GM18861 (cell line): ENCODE measurements at regions not wholly inside any gene's neighbourhood (a gene's known extent, or its start where the extent isn't known, plus 50 kb on each side); places are given as distances from the start of the nearest gene placed in this dataset.
A peak's percentile ranks its signal among the peaks of the same experiment; 100 is the strongest.

Source experiments
- ATAC-seq: cut with Tn5 transposase; IDR thresholded peaks from one replicate; pipeline ENCODE4 v1.9.1; 2021; ENCODE audit not compliant: unreplicated experiment

DNA sequence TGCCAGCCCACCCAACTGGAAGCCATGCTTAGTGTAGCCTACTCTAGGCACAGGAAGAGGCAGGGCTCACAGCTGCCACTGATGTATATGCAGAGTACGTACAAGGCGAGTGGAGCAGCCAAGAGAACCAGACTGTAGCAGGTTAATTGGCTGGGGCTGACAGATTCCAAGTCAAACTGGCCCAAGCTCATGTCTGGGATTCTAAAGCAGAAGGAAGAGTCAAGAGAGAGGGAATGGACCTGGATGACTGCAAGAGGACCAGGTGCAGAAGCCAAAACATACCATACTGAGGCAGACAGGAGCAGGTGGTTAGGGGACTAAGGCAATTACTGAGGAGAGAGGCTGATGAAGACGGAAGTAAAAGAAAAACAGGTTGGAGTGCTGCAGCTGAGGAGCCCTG, 51.3 kb upstream of the LRRN2 start:
- ATAC-seq: no peak

DNA sequence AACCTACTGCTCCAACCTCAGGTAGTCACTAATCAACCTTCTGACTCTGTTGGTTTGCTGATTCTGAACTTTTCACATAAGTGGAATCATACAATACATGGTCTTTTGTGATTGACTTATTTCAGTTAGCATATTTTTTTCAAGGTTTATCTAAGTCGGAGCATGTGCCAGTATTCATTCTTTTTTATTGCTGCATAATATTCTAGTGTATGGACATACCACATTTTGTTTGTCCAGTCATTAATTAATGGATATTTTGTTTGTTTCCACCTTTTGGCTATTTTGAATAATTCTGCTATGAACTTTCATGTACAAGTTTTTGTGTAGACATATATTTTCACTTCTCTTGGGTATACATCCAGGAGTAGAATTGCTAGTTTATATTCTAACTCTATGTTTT, 53.0 kb upstream of the LRRN2 start:
- ATAC-seq: no peak

- ATAC-seq: no peak
Observed at GRCh38 chr1:204740354-204740753, 54.8 kb upstream of the LRRN2 start.

- ATAC-seq: no peak
Observed at GRCh38 chr1:204741440-204741839, 55.9 kb upstream of the LRRN2 start.

DNA sequence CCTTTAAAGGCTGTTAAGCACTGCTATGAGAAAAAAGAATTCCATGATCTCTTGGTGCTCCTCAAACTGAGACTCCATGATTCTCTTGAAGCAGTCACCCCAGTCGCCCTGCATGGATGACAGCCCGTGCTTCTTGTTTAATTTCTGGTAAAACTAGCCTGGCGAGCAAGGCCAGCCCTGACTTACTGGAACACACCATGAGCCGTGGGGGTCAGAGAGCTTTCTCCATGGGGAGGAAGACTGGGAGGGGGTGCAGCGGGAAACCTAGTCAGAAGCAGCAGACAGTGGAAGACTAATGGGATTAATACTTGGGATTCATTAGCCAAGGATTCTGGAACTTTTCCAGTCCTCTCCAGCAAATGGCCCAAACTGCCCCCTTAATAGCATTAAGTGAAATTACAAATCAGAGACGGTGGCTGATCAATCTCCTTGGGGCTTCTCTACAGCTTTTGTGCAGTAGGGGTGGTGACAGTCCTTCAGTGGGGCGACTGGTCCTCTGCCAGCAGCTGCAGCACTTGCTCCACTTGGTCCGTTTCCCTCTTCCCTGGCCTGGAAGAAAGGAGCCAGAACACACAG, 57.2 kb upstream of the LRRN2 start:
- no peak for ATAC-seq

DNA sequence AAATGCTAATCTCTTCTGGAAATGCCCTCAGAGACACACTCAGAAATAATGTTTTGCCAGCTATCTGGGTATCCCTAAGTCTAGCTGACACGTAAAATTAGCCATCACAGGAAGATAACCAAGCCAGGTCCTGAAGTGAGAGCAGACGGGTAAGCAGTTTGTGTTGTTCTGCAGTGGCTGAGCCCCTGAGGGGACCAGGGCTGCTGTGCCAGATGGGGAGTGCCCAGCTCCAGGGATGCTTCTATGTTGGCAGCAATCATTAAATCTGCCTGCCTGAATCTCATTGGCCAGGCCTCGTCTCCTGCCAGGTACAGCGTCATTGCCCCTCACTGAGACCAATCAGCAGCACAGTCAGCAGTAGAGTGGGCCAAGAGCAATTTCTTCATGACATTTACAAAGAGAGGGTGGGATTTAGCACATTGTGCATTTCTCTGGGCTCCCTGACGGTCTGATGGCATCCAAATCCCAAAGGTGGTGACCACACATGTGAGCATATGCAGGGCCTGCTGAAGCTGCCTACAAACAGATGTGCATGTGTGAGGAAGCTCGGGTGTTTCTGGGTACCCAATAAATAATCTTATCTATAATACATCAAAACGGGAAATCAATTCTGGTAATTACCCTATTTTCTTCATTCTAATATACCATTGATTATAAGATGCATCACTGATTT, 58.7 kb upstream of the LRRN2 start:
- ATAC-seq: no peak

DNA sequence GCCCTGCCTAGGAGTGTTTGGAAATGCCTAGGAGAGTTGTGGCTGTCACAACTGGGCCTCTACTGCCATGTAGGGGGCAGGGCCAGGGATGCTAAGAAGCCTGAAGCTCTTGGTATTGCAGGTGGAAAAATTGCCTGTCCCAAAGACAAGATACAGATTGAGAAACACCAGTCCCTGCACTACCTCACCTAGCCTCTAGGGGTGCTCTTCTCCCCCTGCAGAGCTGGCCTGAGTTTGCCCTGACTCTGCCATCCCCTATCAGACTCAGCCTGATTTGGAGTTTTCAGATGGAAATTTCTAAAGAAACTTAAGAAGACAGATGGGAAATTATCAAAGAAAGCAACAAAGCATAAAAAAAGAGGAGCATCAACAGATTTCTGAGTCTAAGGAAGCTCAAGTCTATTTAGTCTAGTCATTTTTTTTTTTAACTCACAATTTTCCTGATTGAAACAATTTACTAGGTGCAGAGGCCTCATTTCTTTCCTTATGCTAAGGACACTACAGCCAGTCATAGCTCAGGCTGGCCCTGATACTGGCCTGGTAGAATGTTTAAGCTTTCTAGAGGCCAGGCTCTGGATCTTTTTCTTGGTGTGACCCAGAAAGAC, 61.4 kb upstream of the LRRN2 start:
- ATAC-seq: no peak

- ATAC-seq: no peak
Observed at GRCh38 chr1:204751480-204751879, 65.9 kb upstream of the LRRN2 start.

- no peak for ATAC-seq
Observed at GRCh38 chr1:204751883-204752687, 66.5 kb upstream of the LRRN2 start.

DNA sequence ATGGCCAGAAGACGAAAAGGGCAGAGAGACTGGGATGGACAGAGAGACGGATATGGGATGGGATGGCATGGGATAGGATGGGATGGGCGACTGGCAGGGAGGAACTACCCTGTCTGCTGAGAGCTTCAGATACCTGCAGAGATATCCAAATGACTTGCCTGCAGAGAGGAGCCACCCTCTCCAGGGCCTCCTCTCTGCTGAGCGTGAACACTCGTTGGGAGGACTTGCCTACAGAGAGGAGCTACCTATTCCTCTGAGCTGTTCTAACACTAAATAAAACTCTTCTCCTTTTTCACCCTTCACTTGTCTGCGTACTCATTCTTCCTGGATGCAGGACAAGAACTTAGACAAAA, 67.1 kb upstream of the LRRN2 start:
- no peak for ATAC-seq

- no peak for ATAC-seq
Observed at GRCh38 chr1:204754821-204755220, 69.3 kb upstream of the LRRN2 start.

DNA sequence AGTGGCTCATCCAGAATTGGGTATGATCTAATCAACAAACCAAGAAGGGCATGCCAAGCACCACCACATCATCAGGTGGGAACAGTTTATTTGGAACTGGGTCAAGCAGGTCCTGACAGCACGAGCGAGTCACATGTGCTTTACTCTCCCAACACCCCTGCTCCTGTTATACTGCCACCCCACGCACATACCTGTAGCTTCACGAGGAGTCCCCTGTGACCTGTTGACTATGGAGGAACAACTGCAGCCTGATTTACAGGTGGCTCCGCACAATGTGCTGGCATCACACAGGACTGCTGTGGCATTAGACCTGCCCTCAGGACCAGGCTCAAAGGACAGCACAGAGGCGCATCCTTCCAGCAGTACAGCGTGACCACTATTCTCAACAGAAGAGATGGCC, 70.8 kb upstream of the LRRN2 start:
- no peak for ATAC-seq

DNA sequence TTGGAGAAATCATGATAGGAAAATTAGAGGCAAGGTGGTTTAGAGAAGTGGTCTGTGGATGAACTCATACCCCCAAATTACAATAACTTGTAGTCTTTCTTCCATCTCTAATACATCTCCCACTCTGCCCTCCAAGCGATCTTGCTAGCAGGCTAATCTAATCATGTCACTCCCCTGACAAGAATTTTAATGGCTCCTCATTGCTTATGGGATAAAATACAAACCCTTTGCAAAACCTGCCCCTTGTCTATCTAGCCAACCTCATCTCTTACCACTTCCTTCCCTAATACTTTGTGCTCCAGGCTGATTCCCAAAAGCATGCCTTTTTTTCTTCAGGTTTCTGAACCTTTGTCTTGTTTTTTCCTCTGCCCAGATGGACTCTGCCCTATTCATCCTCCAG, 71.3 kb upstream of the LRRN2 start:
- no peak for ATAC-seq

DNA sequence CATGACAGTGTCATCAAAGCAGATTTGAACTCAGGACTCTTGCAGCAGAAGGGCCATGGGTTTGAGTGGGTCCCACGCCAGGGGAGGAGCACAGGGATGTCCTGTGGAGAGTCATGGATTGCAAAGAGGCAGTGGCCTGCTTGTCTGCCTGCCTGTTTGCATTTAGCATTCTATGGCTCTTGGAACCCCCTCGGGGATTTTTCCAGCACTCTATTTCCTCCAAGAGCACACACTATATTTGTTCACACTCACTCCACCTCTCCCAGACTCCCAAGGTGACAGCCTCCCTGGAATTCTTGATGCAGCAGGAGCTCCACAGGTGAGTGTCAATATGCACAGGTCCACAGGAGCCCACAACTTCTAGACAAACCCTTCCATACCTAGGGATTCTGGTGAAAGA, 73.1 kb upstream of the LRRN2 start:
- no peak for ATAC-seq

GRCh38 chr1:204760350-204760749, 74.8 kb upstream of the LRRN2 start:
- ATAC-seq: no peak

DNA sequence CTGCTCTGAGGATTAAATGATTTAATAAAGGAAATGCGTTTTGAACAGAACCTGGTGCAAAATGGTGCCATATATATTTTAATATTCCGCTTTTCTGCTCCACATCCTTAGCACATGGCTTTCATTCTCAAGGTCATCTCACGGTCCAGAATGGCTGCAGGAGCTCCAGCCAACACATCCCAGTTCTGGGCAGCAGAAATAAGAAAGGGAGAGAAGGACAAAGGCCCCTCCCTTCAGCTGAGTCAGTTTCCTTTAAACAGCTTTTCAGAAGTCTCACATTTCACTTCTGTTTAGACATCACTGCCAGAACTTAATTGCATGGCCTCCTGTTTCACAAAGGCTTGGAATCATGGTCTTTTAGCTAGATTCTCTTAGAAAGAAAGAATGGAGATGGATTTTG, 75.2 kb upstream of the LRRN2 start:
- no peak for ATAC-seq

DNA sequence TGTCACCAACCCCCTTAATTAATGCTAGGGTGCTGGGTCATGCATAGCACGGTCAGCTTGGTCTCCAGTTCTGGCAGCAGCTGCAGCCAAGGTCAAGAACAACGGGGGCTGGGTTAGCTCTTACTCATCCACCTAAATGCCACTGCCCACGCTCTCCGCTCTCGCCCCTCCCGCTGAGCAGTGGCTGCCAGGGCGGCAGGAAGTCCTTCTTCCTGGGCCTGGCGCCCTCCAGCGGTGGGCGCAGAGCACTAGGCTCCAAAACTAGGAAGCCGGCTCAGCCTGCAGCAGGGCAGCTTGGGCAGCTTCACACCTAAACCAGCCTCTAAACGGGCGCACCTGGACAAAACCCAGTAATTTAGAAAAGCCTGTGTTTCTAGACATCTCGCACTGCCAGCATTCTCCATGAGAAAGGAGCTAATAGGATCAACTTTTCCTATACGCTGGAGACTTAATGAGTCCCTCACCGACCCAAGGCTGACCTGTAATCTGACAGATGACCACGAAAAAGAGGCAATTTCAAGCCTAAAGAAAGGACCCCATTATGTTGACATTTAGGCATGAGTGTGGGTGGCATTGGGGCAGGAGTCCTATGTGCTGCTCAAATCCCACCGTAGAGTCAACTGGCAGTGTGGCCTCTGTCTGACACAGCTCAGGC, 78.4 kb upstream of the LRRN2 start:
- ATAC-seq: peak; percentile 75

- ATAC-seq: no peak
Observed at GRCh38 chr1:204769997-204770396, 84.5 kb upstream of the LRRN2 start.

- ATAC-seq: no peak
Observed at GRCh38 chr1:204771358-204771757, 85.8 kb upstream of the LRRN2 start.

GRCh38 chr1:204773246-204773645, 87.7 kb upstream of the LRRN2 start:
- ATAC-seq: no peak

DNA sequence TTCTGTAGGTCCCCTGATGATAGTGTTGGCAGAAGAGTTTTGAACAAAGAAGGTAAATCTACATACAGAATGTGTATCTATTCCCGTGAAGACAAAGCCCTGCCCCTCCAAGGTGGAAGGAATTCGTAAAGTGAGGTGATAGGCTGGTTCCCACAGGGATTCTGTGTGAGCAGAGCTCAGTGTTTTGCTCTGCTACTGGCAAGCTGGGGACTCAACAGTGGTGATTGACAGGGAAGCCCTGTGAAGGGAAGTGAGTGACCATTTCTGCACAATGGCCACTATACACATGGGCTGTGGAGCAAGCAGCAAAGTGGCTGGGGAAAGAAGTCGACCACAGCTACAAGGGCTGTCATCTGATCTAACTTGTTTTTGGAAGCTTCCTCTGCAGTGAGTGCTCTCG, 90.0 kb upstream of the LRRN2 start:
- ATAC-seq: no peak

GRCh38 chr1:204777591-204777990, 92.1 kb upstream of the LRRN2 start:
- ATAC-seq: no peak
